GM12878 (cell line): ENCODE measurements at regions not wholly inside any gene's neighbourhood (a gene's known extent, or its start where the extent isn't known, plus 50 kb on each side); places are given as distances from the start of the nearest gene placed in this dataset.

ENCODE experiments used
- ATAC-seq: fragments of 200-7000 bp; cut with Tn5 transposase; 3 replicates; pipeline ENCODE4 v1.9.1; 2020; ENCODE audit warnings: mild to moderate bottlenecking, moderate library complexity
- BruUV-seq: library from RNA; stranded (reverse); fragments of 400-500 nt; replicated peaks from 2 replicates; lab custom pipeline; 2021; lab: Mats Ljungman, UMichigan
- CTCF ChIA-PET: fragments of 300-600 bp; sonication (Branson Sonifier 250); formaldehyde crosslinking; extraction: SDS; loops from one replicate; lab custom pipeline; 2021; ENCODE audit warnings: inconsistent platforms; lab: Yijun Ruan, JAX
- POLR2A ChIA-PET: fragments of 350-600 bp; formaldehyde crosslinking; extraction: SDS; loops from one replicate; lab custom pipeline; 2021; ENCODE audit warnings: inconsistent platforms; lab: Charles Lee
- RAD21 ChIA-PET: fragments of 300-600 bp; sonication (Branson Sonifier 250); formaldehyde crosslinking; loops from one replicate; lab custom pipeline; 2023; ENCODE audit warnings: antibody characterized with exemption; ENCODE audit not compliant: unreplicated experiment; lab: Charles Lee
- SMC1A ChIA-PET: fragments of 300-600 bp; sonication (Branson Sonifier 250); formaldehyde crosslinking; loops from one replicate; lab custom pipeline; 2023; ENCODE audit not compliant: unreplicated experiment, uncharacterized antibody; lab: Charles Lee
- DNase-seq: peaks from one replicate; pipeline ENCODE4 v3.0.0-alpha.2; 2011; ENCODE audit warnings: low read depth, low spot score
- FAIRE-seq: peaks from 3 replicates; lab custom pipeline; 2011; peaks lifted over from hg19 to GRCh38; lab: Jason Lieb, UNC
- H2AFZ ChIP-seq: 2 replicates; pipeline ENCODE4 v1.6.0; 2011; ENCODE audit warnings: low read depth, low read length, control low read depth; ENCODE audit not compliant: control insufficient read depth
- H3K27ac ChIP-seq: 2 replicates; pipeline ENCODE4 v1.5.1; 2011; ENCODE audit warnings: control low read depth; ENCODE audit not compliant: control insufficient read depth, insufficient read depth
- H3K27me3 ChIP-seq, 2 experiments: replicated peaks in 1 of 2; 2 replicates each; pipeline versions ENCODE4 v1.6.0 to v1.6.1; 2011; ENCODE audit warnings: low read length in 1 of 2; ENCODE audit not compliant: control insufficient read depth in 2 of 2, insufficient read depth in 2 of 2
- H3K36me3 ChIP-seq, 2 experiments: 2 replicates each; pipeline ENCODE4 v1.5.1; 2011; ENCODE audit warnings: low read length in 1 of 2; ENCODE audit not compliant: control insufficient read depth in 2 of 2, insufficient read depth in 2 of 2
- H3K4me1 ChIP-seq: 2 replicates; pipeline ENCODE4 v1.6.1; 2011; ENCODE audit warnings: mild to moderate bottlenecking, low read length, moderate library complexity, mixed read lengths; ENCODE audit not compliant: control insufficient read depth, insufficient read depth
- H3K4me2 ChIP-seq: 2 replicates; pipeline ENCODE4 v1.6.0; 2011; ENCODE audit warnings: control low read depth; ENCODE audit not compliant: control insufficient read depth, insufficient read depth
- H3K4me3 ChIP-seq: fragments of 200-600 bp; sonication (generic); 2 replicates; pipeline ENCODE4 v1.5.1; 2016
- H3K79me2 ChIP-seq: 2 replicates; pipeline ENCODE4 v1.6.0; 2011; ENCODE audit warnings: low read length; ENCODE audit not compliant: control insufficient read depth, insufficient read depth
- H3K9ac ChIP-seq: 2 replicates; pipeline ENCODE4 v1.8.0; 2011; ENCODE audit warnings: low read length, control low read depth, mixed read lengths; ENCODE audit not compliant: control insufficient read depth, insufficient read depth
- H3K9me3 ChIP-seq: replicated peaks from 3 replicates; pipeline ENCODE4 v1.5.1; 2011; ENCODE audit warnings: mild to moderate bottlenecking, low read length; ENCODE audit not compliant: control insufficient read depth, insufficient read depth
- H4K20me1 ChIP-seq: 2 replicates; pipeline ENCODE4 v1.6.0; 2011; ENCODE audit not compliant: control insufficient read depth, insufficient read depth
- MTA3 ChIP-seq: IDR thresholded peaks from 2 replicates; pipeline ENCODE4 v1.6.1; 2012; ENCODE audit warnings: low read length, inconsistent platforms, borderline replicate concordance
- POLR2AphosphoS5 ChIP-seq: IDR thresholded peaks from 2 replicates; pipeline ENCODE4 v1.6.1; 2011; ENCODE audit warnings: mild to moderate bottlenecking, low read length, inconsistent platforms
- SIX5 ChIP-seq: IDR thresholded peaks from 2 replicates; pipeline ENCODE4 v1.6.1; 2011; ENCODE audit warnings: mild to moderate bottlenecking, low read depth, low read length, moderate library complexity; ENCODE audit not compliant: severe bottlenecking
- SMARCA5 ChIP-seq: fragments of 450-650 bp; IDR thresholded peaks from 2 replicates; pipeline ENCODE4 v1.6.1; 2017; ENCODE audit warnings: mild to moderate bottlenecking
- SPI1 ChIP-seq: IDR thresholded peaks from 2 replicates; pipeline ENCODE4 v1.6.1; 2011; ENCODE audit warnings: low read depth, mild to moderate bottlenecking, low read length, moderate library complexity, borderline replicate concordance; ENCODE audit not compliant: insufficient read depth
- ZBED1 ChIP-seq: IDR thresholded peaks from 2 replicates; pipeline ENCODE4 v1.6.1; 2016; ENCODE audit warnings: borderline replicate concordance
- ZNF687 ChIP-seq: fragments of 450-650 bp; IDR thresholded peaks from 2 replicates; pipeline ENCODE4 v1.6.1; 2017; ENCODE audit warnings: mild to moderate bottlenecking, moderate library complexity
- WGBS: methylation state at CpG from one replicate; pipeline ENCODE4 v1.1.6; 2016; ENCODE audit warnings: low lambda C conversion rate; ENCODE audit not compliant: insufficient replicate concordance, insufficient coverage; ENCODE audit errors: missing lambda C conversion rate; 5-methylcytosine and 5-hydroxymethylcytosine counted together
- in situ Hi-C: fragments of 300-500 bp; cut with MboI; formaldehyde crosslinking; loops from 9 replicates; pipeline ENCODE4 v1.14.3; 2018; ENCODE audit warnings: mixed read lengths
- intact Hi-C: fragments of 100-400 bp; cut with micrococcal nuclease; formaldehyde crosslinking; loops from one replicate; pipeline ENCODE4 v1.14.2; 2022; ENCODE audit not compliant: unreplicated experiment

GRCh38 chr5:57687596-57687995 is 205.0 kb upstream of the ACTBL2 start:
- TF ChIP-seq MTA3 (no peak), SMARCA5 (no peak), POLR2AphosphoS5 (no peak), SIX5 (no peak), SPI1 (no peak), ZNF687 (no peak), ZBED1 (no peak)
- intact Hi-C loops (no loop called here), in situ Hi-C loops (no loop called here)
- no peak for FAIRE-seq
- ChIA-PET SMC1A (no interaction called here), RAD21 (no interaction called here), CTCF (no interaction called here), POLR2A (no interaction called here)
- Histone ChIP-seq H2AFZ (no peak overlapping the region), H3K9me3 (no peaks in the 10 kb centered on the region), H3K36me3 (no peaks in the 10 kb centered on the region), H4K20me1 (no peaks in the 10 kb centered on the region), H3K4me3 (no peak overlapping the region), H3K4me1 (no peaks in the 10 kb centered on the region), H3K27ac (no peak overlapping the region), H3K27me3 (no peaks in the 10 kb centered on the region; a peak in 1 of 4 replicates), H3K79me2 (no peaks in the 10 kb centered on the region), H3K4me2 (no peak overlapping the region), H3K9ac (no peak overlapping the region)
- no peak for DNase-seq
- ATAC-seq: no peak
- WGBS: 98% methylated on average over 3 of the region's 3 CpGs
- no TSS peak for BruUV-seq
